ENCODE measurements at regions not wholly inside any gene's neighbourhood (a gene's known extent, or its start where the extent isn't known, plus 50 kb on each side); places are given as distances from the start of the nearest gene placed in this dataset.

- Histone ChIP-seq H3K9me3 (ENCODE audit: control insufficient read depth, insufficient read depth, low read length) (no peaks in the 10 kb centered on the region), H2BK15ac (ENCODE audit: low read depth, low read length) (no peak overlapping the region), H3K14ac (replicated peaks; ENCODE audit: low read depth, low read length) (no peak overlapping the region), H3K18ac (ENCODE audit: low read depth, low read length) (no peak overlapping the region), H4K20me1 (ENCODE audit: insufficient read depth, low read length) (no peaks in the 10 kb centered on the region), H3K27me3 (ENCODE audit: control insufficient read depth, insufficient read depth, low read length) (no peaks in the 10 kb centered on the region), H3K36me3 (ENCODE audit: control insufficient read depth, insufficient read depth, low read length) (no peaks in the 10 kb centered on the region), H2BK120ac (ENCODE audit: low read depth, low read length) (no peak overlapping the region), H2BK20ac (ENCODE audit: low read depth, low read length) (no peak overlapping the region), H3K4me2 (ENCODE audit: low read depth, low read length) (no peak overlapping the region), H3K23ac (ENCODE audit: low read depth, low read length) (no peak overlapping the region), H2AK5ac (ENCODE audit: low read depth, low read length) (no peak overlapping the region), H3K4me1 (ENCODE audit: control insufficient read depth, insufficient read depth, low read length) (no peaks in the 10 kb centered on the region), H3K79me1 (ENCODE audit: low read depth in 1 of 2, low read length in 2 of 2) (no peaks in the 10 kb centered on the region), H3K56ac (ENCODE audit: extremely low read depth, insufficient read depth, low read length) (no peak overlapping the region), H2AFZ (replicated peaks; ENCODE audit: low read length, poor library complexity) (no peak overlapping the region), H3K4me3 (ENCODE audit: insufficient read depth, low read depth, low read length) (no peak overlapping the region), H3K9me1 (ENCODE audit: insufficient read depth, low read length) (no peaks in the 10 kb centered on the region), H3K4ac (ENCODE audit: low read depth, low read length) (no peak overlapping the region), H4K5ac (ENCODE audit: low read depth, low read length) (no peak overlapping the region), H2AK9ac (replicated peaks; ENCODE audit: low read depth, low read length, poor library complexity) (no peak overlapping the region), H2BK5ac (ENCODE audit: low read depth, low read length, poor library complexity, severe bottlenecking) (no peak overlapping the region), H3K27ac (ENCODE audit: insufficient read depth, low read length) (no peak overlapping the region), H4K91ac (ENCODE audit: insufficient read depth, low read depth, low read length) (no peak overlapping the region), H3K9ac (ENCODE audit: low read depth, low read length) (no peak overlapping the region), H4K8ac (ENCODE audit: low read depth in 2 of 2, low read length in 2 of 2) (no peak overlapping the region)
- in situ Hi-C loops (cut with MboI; ENCODE audit: low sequenced_read_pairs): no loop called here
- no peak for TF ChIP-seq POLR2A (IDR thresholded peaks at IDR 0.05; ENCODE audit: low read depth, low read length)
- no peak for TF ChIP-seq MXI1 (IDR thresholded peaks at IDR 0.05; ENCODE audit: borderline replicate concordance, low read depth, low read length)
- TF ChIP-seq USF2 (IDR thresholded peaks at IDR 0.05; ENCODE audit: low read depth, low read length): no peak
- no peak for TF ChIP-seq RCOR1 (IDR thresholded peaks at IDR 0.05; ENCODE audit: insufficient replicate concordance, low read length)
- no peak for TF ChIP-seq MAZ (IDR thresholded peaks at IDR 0.05; ENCODE audit: borderline replicate concordance, low read depth, low read length)
- no peak for TF ChIP-seq NFE2L2 (IDR thresholded peaks at IDR 0.05; ENCODE audit: low read depth, low read length)
- POLR2A ChIA-PET (ENCODE audit: unreplicated experiment): no interaction called here
- no TSS peak for BruUV-seq (replicated peaks)
- WGBS, 2 experiments (ENCODE audit: extremely low coverage in 2 of 2, insufficient read length in 1 of 2): 20% methylated on average over 1 of the region's 3 CpGs; no CpG with 5 or more reads in 1 of the 2 experiments
- ATAC-seq (ENCODE audit: low read depth) (no peak), DNase-seq (no peak)
- CTCF ChIA-PET: no interaction called here
- intact Hi-C loops (cut with micrococcal nuclease): no loop called here
- dilution Hi-C loops (cut with HindIII; ENCODE audit: low sequenced_read_pairs, unreplicated experiment): no loop called here
Observed at GRCh38 chr4:181372014-181372413, 871.2 kb upstream of the TENM3 start.

All from IMR-90 (cell line).